ENCODE measurements at regions not wholly inside any gene's neighbourhood (a gene's known extent, or its start where the extent isn't known, plus 50 kb on each side); places are given as distances from the start of the nearest gene placed in this dataset.

DNA sequence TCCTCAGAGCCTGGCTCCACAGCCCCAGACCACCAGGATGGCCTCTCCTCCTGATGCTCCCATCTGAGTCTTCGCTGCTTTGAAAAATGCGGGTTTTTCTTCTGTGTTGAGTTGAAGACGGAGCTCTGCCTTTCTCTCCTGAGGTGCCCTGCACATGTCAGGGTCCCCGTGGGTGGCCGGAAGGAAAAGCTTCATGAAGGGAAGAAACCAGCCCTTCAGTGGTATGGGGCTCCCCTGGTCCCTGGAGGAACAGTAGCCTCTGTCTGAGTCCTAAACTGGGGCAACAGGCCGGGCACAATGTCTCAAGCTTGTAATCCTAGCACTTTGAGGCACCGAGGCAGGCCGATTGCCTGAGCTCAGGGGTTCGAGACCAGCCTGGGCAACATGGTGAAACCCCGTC is 54.7 kb upstream of the CAB39 start:
- DNase-seq, result no peak
- Histone ChIP-seq H3K27me3 (no peaks in the 10 kb centered on the region), H3K9me3 (replicated peaks) (no peaks in the 10 kb centered on the region), H3K36me3 (no peaks in the 10 kb centered on the region), H3K4me1 (no peaks in the 10 kb centered on the region), H3K27ac (no peak overlapping the region), H3K4me3 (no peak overlapping the region)

DNA sequence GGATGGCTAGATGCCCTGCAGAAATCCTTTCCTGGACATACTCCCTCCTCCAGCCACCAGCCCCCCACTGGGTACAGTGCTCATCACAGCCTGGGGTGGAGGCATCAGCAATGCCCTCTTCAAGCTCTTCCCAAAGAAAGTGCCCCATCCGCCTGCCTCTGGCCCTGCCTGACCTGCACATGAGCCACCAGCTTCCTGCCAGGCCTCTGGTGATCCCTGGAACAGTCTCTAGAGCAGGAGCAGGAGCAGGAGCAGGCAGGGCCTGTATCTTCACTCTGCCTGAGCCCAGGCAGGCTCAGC is 54.1 kb upstream of the CAB39 start:
- DNase-seq, result no peak
- Histone ChIP-seq H3K9me3 (replicated peaks) (no peaks in the 10 kb centered on the region), H3K4me1 (no peaks in the 10 kb centered on the region), H3K4me3 (no peak overlapping the region), H3K27me3 (no peaks in the 10 kb centered on the region), H3K36me3 (no peaks in the 10 kb centered on the region), H3K27ac (no peak overlapping the region)

DNA sequence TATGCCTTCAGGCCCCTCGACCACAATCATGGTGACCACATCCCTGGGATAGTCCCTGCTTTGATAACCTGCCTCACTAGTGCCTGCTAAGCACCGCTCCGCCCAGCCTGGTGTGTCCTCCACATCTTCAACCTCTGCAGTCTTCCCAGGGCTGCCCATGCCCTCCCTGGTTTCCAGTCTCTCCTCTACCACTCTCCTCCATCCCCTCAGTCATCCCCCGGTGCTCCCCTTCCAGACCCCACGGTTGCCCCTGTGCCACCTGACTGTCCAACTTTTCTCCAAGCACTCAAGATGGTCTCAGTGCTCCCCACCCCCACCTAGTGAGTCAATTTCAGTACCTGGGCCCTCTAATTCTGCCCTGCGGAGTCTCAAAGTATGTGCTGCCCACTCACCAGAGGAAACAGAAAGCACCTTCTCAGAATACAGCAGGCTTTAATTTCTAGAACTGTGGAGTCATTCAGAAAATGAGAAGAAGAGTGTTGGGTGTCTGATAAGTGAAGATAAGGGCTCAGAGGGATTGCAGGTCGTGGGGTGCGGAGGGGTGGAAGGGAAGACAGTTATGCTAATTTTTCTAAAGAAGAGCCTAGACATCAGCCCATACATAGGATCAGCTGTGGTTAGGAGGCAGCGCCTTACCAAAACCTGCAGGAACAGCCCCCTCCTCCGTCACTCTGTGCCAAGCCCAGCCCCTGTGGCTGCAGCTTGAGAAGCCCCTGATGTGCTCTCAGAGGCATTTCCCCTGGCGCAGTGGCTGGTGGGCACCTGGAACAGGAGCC is 53.6 kb upstream of the CAB39 start:
- DNase-seq, result no peak
- Histone ChIP-seq H3K4me3 (no peak overlapping the region), H3K36me3 (no peaks in the 10 kb centered on the region), H3K4me1 (no peaks in the 10 kb centered on the region), H3K27me3 (no peaks in the 10 kb centered on the region), H3K27ac (no peak overlapping the region), H3K9me3 (replicated peaks) (no peaks in the 10 kb centered on the region)

DNA sequence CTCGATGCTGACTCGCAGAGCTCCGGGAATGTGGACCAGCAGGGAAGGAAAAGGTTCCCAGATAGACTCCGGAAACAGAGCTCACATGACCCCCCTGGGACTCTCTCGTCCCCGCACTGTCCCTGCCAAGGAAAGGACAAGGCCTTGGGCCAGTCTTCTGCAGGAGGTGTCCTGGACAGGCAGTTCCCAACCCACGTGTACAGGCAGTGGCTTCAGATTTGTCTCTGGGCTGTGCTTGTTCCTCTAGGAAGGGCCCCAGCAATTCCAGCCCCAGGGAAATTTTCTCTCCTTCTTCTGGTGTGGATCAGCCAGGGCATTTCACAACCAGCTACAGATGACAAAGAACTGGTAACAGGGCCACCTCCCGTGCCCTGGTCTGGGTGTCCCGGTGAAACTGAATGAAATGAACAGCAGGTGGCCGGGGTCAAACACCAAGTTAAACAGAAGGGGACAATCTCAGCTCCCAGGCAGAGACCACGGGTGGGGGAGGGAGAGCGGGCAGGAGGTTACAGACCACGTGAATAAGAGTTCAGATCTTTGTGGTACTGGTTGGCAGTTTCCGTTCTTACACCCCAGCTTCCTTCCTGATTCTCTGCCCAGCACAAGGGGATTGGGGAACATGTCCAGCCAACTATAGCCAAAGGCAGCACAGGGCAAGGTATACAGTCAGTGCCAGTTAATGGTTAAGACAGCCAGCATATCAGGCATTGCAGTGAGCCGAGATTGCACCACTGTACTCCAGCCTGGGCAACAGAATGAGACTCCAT is 52.2 kb upstream of the CAB39 start:
- no peak overlapping the region for H3K27ac ChIP-seq

GRCh38 chr2:230661072-230661957 is 51.3 kb upstream of the CAB39 start:
- no peaks in the 10 kb centered on the region for H3K27me3 ChIP-seq
- H3K36me3 ChIP-seq, result no peaks in the 10 kb centered on the region
- no peaks in the 10 kb centered on the region for H3K4me1 ChIP-seq
- no peaks in the 10 kb centered on the region for H3K9me3 ChIP-seq (replicated peaks)
- no peak overlapping the region for H3K4me3 ChIP-seq
- H3K27ac ChIP-seq, result no peak overlapping the region
- DNase-seq, result no peak

More for the DNA sequence above, 52.2 kb upstream of the CAB39 start:
- no peaks in the 10 kb centered on the region for H3K9me3 ChIP-seq (replicated peaks)
- no peaks in the 10 kb centered on the region for H3K36me3 ChIP-seq
- no peaks in the 10 kb centered on the region for H3K4me1 ChIP-seq
- DNase-seq, result no peak
- no peaks in the 10 kb centered on the region for H3K27me3 ChIP-seq
- H3K4me3 ChIP-seq, result no peak overlapping the region

All from SJCRH30 (cell line).